NOMO-1 (cell line): ENCODE measurements at regions not wholly inside any gene's neighbourhood (a gene's known extent, or its start where the extent isn't known, plus 50 kb on each side); places are given as distances from the start of the nearest gene placed in this dataset.

Source experiments
- DNase-seq, 2 experiments: peaks; one replicate each; lab custom pipeline; 2025; ENCODE audit not compliant: unreplicated experiment in 2 of 2; lab: John Stamatoyannopoulos, UW

DNA sequence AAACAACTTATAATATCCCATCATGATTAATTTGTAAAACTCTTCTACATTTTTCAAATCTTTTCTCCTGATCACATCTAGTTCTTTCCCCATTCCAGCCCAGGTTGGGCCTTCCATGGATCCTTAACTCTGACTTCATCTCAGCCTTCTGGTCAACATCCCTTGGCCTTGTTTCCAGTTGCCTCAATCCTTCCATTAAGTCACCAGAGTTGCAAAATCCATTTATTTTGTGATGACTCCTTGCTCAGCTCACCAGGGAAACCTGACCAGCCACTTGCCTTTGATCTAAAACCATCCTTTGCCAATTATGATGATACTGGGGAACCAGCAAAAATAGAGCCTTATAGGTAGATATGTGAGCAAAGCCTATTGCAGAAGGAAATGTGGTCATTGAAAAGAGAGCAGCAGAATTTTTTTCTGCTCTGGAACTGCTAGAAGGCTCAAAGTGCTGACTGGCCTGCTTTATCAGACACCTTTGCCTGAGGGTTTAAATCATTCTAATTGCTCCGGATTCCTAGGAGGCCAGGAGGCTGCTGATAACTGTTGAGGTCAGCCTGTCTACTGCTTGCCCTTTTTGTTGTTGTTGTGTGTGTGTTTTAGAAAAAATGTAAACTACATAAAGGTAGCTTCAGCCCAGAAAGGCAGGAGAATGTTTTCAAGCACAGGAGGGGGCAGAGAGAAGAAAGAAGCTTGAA is 512.2 kb upstream of the GRIA1 start:
- no peak for DNase-seq

DNA sequence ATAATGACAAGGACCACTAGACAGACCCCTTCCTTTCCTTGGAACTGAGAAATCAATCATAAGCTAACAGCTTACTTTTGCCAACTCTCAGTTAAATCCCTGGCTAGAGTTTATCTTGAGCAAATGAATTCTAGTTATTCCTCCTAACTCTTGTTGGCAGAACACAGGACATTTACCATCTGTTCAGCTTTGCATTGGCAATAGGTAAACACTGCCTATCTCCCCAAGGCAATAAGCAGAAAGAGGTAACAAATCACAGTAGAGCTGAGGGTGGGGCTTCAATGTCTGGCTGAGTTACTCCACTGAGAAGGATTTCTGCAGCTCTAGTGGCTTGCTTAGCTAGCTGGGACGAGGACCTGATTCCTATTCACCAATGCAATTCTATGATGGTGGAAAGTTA is 503.3 kb upstream of the GRIA1 start:
- no peak for DNase-seq

DNA sequence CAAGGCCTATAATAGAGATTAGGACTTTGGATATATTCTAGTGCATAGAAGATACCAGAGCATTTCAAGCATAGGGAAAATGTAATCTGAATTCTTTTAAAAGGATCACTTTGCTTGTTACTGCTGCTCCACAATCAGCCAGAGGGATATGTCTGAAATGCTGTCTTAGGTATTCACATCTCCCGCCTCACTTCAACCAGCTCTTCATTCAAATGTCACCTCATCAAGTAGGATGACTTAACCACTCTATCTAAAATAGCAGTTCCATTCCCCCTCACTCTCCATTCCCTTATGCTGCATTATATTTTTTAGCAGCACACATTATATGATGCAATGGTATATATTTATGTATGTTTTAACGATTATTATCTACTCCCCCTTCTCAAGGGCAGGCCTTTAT is 500.3 kb upstream of the GRIA1 start:
- DNase-seq: no peak

DNA sequence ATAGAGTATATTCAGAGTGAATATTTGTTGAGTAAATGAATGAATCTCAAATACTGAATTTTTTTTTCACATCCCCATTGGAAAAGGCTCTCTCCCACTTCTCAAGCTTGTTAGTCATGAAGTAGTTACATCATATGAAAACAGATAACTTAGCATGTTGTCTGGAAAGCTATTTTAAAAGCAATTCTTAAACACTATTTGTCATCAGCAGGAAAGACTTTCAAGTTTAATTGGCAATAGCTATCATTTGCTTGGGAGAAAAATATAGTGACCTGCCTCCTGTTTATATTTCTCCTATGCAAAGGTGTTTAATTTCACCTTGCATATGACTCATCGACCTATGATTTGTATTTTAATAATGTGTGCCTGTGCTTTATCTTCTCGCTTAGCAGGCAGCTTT is 499.8 kb upstream of the GRIA1 start:
- DNase-seq: no peak

DNA sequence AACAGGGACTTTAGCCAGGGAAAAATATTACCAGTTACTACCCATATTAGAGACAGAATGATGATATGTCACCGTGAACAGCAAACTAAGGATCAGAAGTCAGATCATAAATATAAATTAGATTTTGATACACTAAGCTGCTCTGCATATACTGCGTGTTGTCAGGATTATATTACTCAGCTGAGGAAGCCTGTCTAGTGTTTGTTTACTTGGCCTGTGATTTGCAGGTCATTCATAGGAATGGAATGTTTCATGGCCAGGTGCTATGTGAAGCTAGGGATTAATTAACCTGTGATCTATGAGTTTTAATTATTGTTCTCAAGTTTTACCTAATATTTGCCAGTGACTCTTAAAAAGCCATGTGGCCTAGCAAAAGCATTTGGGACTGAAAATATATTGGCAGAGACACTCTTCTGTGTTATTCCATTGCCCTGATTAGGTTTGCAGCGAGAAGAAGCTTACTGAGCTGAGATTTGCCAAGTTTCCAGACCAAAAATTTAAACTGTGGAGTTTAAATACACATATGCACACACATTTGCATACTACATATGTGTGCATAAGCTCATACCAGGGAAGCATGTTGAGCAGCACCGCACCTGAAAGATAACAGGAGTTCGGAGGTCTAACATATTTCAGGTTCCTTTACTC is 496.3 kb upstream of the GRIA1 start:
- DNase-seq: no peak

DNA sequence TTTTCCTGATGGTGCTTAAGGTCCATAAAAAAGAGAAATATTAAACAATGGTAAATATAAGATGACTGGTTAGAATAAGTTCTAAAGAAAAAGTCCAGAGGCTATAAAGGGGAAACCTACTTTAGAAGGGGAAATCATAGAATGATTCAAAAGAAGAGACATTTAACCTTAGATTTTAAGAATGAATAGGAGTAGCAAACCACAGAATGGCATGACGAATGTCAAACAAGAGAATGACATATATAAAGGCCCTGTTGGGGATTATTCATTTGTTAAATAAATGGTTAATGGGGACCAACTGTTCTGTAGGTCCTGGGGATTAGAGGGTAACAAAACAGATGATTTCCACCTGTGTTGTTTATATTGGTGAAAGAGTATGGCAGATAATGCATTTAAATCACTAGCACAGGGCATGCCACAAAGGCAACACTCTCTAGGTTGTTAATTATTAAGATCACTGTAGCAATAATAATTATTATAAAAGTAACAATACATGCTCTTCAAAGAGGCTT is 495.2 kb upstream of the GRIA1 start:
- no peak for DNase-seq

DNA sequence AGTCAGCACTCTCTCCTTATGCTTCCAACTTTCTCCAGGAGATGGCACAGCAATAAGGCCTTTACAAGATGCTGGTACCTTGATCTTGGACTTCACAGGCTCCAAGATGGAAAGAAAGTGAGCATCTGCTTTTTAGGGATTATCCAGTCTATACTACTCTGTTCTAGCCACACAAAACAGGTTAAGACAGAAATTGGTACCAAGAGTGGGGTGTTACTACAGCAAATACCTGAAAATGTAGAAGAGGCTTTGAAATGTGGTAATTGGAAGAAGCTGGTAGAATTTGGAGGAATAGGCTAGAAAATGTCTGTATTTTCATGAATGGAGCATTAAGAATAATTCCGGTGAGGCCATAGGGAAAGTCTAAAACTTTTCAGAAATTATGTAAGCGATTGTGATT is 484.8 kb upstream of the GRIA1 start:
- no peak for DNase-seq

DNA sequence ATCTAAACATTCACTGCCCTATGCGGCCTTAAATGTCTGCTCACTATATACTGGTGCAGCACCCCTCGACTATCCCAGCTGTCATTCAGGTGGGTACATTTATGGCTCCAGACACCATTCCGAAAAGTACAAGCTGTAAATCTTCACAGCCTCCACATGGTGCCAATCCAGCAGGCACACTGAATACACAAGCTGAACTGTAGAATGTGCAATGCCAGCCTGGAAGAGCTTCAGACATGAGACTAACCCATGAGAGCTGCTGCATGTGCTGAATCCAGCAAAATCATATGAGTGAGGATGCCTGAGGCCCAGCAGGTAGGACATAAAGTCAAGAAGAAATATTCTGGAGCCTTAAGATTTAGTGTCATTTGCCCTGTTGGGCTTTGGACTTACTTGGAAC is 483.8 kb upstream of the GRIA1 start:
- DNase-seq: no peak

DNA sequence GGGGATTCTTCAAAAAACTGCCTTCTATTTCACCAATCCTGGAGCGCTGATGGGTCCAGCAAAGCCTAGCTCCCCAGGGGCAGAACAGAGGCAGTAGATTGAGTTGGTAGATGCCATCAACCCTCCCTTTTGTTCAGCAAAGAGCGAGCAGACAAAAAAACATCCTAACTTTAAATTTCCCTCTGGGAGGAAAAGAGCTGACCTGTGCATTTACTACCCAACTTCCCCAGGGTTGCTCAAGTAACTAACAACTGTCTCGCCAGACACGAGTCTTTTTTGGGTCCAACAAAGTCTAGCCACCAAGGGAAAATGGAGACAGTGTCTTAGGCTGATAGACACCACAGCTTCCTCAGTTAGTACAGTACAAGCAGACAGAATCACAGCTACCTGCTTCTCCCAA is 476.3 kb upstream of the GRIA1 start:
- DNase-seq: no peak

DNA sequence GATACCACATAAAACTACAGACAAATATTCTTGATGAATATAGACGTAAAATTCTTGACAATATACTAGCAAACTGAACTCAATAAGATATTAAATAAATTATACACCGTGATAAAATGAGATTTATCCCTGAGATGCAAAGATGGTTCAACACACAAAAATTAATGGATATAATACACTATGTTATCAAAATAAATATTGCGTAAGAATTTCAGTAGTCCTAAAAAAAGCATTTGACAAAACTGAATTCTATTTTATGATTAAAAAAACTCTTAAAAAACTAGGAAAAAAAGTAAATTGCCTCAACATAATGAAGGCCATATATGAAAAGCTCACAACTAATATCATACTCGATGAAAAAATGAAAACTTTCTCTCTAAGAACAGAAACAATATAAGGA is 472.3 kb upstream of the GRIA1 start:
- DNase-seq: no peak

DNA sequence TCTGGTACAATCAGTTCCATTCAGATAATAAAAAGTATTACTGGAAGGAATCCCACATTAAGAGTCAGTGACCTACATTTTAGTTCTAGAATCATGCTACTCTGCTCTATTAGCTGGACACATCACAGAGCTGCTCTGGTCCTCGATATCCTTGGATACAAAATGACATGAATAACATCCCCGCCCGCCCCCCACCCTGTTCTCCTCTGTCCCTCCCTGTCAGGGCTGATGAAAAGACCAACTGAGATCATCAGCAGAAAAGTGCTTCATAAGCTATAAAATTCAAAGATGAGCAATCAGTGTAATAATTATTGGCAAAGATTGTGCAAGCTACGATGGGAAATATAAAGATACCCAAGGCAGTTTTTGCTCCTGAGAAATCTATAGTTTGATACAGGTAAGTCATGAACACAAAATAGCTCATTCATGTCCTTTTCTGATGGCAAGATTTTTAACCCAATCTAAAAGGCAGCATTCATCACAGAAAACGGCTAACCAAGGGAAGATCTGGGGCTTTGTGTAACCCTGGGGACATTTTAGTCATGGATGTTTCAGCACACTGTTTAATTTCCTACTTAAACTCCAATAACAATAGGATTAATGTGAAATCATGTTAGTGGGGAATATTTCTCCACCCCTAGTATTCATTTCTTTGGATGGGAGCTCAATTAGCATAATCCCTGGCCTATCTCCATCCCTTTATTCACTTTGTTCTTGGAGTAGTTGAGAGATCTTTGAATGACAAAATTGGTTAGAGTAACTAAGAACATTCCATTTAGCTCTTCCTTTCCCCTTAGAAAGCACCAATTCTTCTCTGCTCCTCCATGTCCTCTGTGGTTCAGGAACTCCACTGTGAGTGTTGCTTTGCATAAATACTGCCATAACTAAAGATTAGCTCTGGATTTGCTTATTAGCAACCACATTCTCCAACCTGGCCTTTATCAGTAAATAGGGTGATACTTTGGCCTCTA is 459.4 kb upstream of the GRIA1 start:
- no peak for DNase-seq

DNA sequence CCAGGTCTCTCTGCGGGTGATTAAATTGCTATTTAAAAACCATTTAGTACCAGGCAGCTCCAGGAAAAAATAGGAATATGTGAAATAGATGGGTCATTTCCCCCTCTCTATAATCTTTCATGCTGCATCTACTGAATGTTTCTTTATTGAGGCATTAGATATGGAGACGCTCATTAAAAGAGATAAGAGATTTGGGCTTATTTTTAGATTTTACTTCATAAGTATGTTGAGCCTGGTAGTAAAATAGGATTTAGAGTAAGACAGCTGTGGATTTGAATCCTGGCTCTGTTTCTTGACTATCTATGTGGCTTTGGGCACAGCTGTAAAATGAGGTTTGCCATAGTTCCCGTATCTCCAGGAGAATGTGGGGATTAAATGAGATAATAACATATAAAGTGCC is 451.0 kb upstream of the GRIA1 start:
- no peak for DNase-seq

DNA sequence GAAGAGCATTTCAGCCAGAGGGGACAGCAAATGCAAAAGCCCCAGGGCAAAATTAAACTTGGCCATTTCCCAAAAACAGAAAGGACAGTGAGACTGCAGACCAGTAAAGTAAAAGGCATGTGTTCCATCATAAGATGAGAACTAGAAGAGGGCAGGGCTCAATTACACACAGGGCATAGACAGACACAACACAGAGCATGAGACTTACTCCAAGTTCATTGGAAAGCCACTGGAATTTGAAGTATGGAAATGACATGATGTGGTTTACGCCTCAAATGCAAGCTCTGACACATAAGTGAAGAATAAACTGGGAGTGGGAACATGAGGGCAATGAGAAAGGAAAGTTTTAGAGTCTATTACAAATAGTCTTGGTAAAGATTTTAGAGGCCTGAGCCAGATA is 446.6 kb upstream of the GRIA1 start:
- no peak for DNase-seq

DNA sequence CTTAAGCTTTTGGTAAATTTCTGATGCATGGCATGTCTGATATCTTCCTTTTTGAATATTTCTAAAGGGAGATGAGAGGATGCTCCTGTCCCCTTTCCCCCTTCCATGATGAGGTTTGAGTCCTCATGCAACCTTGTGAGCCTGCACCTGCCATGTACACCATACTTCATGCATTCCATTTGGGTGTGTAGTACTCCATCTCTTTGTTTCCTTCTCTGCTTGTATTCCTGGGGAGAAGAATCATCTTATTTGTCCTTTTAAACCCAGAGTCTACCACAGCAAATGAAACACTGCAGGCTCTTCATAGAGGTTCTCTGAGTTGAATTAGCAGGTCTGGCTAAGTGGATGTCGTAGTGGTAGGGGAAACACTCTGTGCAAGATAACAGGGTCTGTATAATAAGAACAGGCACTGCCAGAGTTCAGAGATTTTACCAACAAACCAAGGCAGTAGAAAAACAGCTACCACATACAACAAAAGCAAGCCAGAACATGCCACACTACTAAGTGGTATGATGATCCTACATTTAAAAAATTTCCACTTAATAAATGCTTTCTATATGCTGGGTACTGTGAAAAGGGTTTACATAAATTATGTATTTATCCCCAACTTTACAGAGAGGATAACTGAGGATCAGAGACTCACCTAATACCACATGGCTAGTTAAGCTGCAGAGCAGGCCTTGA is 439.8 kb upstream of the GRIA1 start:
- DNase-seq: no peak

DNA sequence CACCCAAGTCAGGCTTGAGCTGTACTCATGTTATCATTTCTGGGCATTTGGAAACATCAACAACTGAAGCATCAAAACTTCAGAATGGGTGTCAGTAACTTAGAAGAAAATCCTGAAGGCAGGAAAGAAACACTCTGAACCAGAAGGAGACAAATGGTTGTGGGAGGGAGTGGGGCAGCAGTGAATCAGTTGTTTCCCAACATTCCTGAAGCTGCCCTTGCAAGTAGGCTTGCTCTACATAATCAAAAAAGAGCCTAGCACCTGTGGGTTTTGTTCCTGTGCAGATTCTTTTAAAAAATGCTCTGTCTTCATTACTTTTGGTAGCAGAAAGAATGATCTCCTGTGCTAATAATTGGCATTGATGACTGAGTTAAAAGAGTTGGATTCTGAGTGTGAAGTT is 424.2 kb upstream of the GRIA1 start:
- DNase-seq: no peak

DNA sequence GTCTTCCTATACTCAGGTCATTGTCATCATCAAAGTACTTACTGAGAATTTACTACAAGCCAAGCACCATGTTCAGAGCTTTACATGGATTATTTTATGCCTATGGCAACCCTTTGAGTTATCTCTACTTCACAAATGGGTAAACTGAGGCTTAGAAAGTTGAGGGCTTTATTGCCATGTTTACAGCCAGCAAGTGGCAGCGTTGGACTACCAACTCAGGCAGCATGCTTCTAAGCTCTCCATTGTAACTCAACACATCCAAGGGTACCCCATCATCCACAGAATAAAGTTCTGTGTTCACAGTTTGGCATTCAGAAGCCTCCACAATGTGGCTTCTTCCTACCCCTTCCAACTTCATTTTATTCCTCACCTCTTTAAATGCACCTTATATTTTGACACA is 422.6 kb upstream of the GRIA1 start:
- no peak for DNase-seq

DNA sequence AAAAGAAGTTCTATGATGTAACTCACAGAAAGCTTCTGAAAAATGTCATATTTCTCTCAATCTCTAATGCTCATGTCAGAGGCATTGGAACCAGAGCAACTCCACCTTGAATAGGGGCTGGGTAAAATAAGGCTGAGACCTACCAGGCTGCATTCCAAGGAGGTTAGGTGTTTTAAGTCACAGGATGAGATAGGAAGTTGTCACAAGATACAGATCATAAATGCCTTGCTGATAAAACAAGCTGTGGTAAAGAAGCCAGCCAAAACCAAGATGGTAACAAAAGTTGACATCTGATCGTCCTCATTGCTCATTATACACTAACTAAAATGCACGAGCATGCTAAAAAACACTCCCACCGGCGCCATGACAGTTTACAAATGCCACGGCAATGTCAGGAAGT is 411.1 kb upstream of the GRIA1 start:
- no peak for DNase-seq

DNA sequence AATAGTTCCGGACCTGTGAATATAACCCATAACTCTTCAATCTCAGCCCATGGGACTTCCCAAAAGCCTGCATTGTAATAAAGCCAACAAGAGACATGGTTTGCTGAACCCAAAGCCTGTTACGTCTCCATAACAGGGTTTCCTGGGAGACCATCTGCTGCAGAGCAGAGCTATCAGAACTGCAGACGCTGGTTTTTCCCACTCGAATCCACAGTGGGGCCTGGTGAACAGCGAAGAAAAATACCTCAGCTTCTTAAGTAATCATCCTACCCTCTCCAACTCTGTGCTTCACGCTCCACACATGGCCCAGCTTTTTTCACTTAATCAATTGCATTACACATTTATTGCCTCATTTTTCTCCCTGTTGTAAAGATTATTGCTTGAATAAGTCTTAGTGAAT is 409.5 kb upstream of the GRIA1 start:
- no peak for DNase-seq

DNA sequence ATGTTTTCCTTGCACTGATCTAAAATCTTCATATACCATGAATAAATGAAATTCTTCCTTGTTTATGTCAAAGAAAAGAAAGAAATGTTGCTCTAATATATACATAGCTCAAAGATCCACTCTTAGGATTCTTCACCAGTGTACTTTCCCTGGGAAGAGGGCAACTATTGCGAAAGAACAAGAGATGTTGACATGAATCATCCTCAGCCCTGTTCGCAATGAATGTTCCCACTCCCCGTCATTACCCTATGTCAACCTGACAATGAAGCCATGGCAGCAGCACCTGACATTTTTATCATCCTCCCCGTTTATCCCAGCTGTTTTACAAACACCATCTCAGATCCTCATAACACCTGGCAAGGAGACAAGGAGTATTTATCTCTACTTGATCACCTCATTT is 409.1 kb upstream of the GRIA1 start:
- no peak for DNase-seq

DNA sequence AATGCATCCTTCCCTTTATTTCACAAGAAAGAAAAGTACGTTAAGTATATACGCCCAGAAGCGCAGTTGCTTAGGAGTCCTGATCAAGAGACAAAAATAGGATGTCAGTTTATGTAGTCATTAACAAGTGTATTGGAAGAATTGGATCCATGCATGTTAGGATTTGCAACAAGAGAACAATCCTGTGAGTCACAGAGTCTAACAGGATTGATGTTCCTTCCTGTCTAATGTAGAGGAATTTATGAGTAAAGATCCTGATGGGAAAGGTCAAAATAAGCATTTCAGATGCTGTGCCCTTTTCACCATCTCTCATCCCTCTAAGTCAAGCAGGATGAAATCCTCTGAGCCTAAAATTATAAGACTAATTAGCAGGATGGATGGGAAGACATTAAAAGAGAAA is 406.0 kb upstream of the GRIA1 start:
- DNase-seq: no peak

DNA sequence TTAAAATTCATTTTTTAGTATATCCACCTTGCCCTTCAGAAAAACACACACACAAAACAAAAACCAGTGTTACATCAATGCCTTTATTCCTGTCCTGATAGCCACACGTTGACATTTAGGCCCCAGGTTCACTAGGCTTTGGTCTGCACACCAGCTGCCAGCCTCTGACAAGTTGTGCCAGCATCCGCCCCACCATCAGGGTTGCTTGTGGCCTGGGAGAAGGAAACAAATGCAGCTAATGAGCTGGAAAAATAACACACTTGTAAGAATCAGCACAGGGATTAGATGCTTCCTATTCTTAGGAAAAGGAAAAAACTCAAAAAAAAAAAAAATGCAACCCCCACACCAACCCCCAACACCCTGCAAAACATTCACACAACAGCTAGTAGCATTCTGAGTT is 404.0 kb upstream of the GRIA1 start:
- DNase-seq: no peak
